LNCAP (cell line): ENCODE measurements at regions not wholly inside any gene's neighbourhood (a gene's known extent, or its start where the extent isn't known, plus 50 kb on each side); places are given as distances from the start of the nearest gene placed in this dataset.

Experiments
- CTCF ChIP-seq: fragments of 450-650 bp; IDR thresholded peaks from 2 replicates; pipeline ENCODE4 v1.5.1; 2017; ENCODE audit warnings: mild to moderate bottlenecking

- TF ChIP-seq CTCF: no peak
These were observed 397.1 kb downstream of the DMAC1 start for GRCh38 chr9:7402334-7403027.

- no peak for TF ChIP-seq CTCF
These were observed 398.5 kb downstream of the DMAC1 start for GRCh38 chr9:7401116-7401515.

- TF ChIP-seq CTCF: no peak
These were observed 405.4 kb downstream of the DMAC1 start for GRCh38 chr9:7394002-7394774.

GRCh38 chr9:7392148-7392547 lies 407.4 kb downstream of the DMAC1 start:
- TF ChIP-seq CTCF: no peak

- no peak for TF ChIP-seq CTCF
These were observed 410.8 kb downstream of the DMAC1 start for GRCh38 chr9:7388755-7389154.

GRCh38 chr9:7387840-7388239 lies 411.7 kb downstream of the DMAC1 start:
- no peak for TF ChIP-seq CTCF

- no peak for TF ChIP-seq CTCF
These were observed 417.3 kb downstream of the DMAC1 start for GRCh38 chr9:7382304-7382703.
